ENCODE measurements at regions not wholly inside any gene's neighbourhood (a gene's known extent, or its start where the extent isn't known, plus 50 kb on each side); places are given as distances from the start of the nearest gene placed in this dataset.

DNA sequence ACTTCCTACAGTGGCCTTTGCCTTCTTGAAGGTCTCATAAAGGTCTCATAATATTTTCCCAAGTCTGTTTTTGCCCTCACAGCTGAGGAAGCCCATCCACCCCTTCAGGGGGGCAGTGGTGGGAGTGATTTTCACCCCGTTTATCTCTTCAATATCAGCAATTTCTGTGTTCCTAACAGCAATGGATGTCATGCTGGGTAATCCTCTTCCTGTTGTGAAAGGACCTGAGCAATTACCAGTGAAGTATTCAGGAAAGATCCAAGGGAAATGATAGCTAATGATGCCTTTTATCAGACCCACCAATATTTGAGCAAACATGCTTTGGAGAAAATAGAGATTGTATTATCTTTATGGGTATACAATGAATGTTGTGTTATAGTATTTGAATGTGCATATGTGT lies 226.9 kb downstream of the INSC start:
- no peak for TF ChIP-seq GATA2 (IDR thresholded peaks at IDR 0.05; ENCODE audit: low read depth, low read length)
- no peak for TF ChIP-seq GATA3 (IDR thresholded peaks at IDR 0.05; ENCODE audit: low read depth, low read length)

Measured in SH-SY5Y (cell line).